Neural crest cell (in vitro differentiated cells): ENCODE measurements at regions not wholly inside any gene's neighbourhood (a gene's known extent, or its start where the extent isn't known, plus 50 kb on each side); places are given as distances from the start of the nearest gene placed in this dataset.

ENCODE experiments used
- DNase-seq: peaks from one replicate; pipeline ENCODE4 v3.0.0; 2021; ENCODE audit warnings: low read depth, mixed read lengths, low spot score
- H3K27ac Mint-ChIP-seq: one replicate; pipeline ENCODE4 v1.8.0; 2021; ENCODE audit warnings: mild to moderate bottlenecking, mixed read lengths; ENCODE audit not compliant: unreplicated experiment
- H3K27me3 Mint-ChIP-seq: 2 replicates; pipeline ENCODE4 v1.8.0; 2021; ENCODE audit warnings: low read depth, mild to moderate bottlenecking, mixed read lengths
- H3K36me3 Mint-ChIP-seq: 2 replicates; pipeline ENCODE4 v1.8.0; 2021; ENCODE audit warnings: low read depth, mild to moderate bottlenecking, mixed read lengths
- H3K4me1 Mint-ChIP-seq: 2 replicates; pipeline ENCODE4 v1.8.0; 2021; ENCODE audit warnings: mixed read lengths
- H3K4me3 Mint-ChIP-seq: one replicate; pipeline ENCODE4 v1.8.0; 2021; ENCODE audit warnings: mild to moderate bottlenecking, mixed read lengths
- H3K9me3 Mint-ChIP-seq: 2 replicates; pipeline ENCODE4 v1.8.0; 2021; ENCODE audit warnings: mixed read lengths
- TF ChIP-seq, protein P1 (sequence below): fragments of 200-600 bp; sonication (generic); conservative IDR thresholded peaks from 2 replicates; pipeline ENCODE4 v1.5.0; 2021; ENCODE audit warnings: antibody characterized with exemption, mild to moderate bottlenecking

DNA sequence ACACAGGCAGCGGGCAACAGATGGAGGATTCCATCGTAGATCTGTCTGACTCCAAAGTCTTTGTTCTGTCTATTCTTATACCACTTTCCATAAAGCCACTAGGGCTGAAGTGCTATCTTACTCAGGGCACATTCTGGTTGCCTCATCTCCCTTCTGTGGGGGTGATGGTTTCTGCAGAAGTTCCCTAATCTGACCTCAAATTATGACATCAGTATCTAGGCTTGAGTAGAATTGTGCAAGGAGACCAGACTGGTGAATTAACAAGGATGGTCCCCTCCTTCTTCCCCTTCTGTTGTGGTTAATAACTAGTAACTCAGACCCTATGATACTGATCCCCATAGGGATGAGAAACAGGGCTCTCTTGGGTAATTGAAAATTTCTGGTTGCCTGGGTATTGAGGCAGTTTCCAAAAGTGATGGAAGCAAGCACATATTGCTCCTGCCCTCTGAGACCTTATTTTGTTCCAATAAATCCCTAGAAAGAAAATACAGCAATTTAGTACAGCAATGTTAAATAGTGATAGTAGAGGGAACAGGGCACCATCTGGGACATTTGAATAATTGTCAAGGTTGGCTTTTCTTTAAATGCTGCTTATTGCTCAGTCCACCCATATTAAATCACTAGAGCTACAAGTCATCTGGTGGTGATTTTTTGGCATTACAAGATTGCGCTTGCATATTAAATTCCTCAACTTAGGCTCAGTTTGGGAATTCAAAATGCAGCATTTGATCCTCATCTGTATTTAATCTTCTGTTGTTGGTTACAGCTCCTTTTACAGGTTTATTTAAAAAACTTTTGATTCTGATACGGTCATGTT lies 57.3 kb upstream of the AP1S2 start:
- H3K4me1 Mint-ChIP-seq: peaks cover 40% of the 10 kb centered on the region
- no peak overlapping the region for H3K4me3 Mint-ChIP-seq
- no peak overlapping the region for H3K27ac Mint-ChIP-seq
- peaks cover 3% of the 10 kb centered on the region for H3K9me3 Mint-ChIP-seq
- TF ChIP-seq, protein P1, sequence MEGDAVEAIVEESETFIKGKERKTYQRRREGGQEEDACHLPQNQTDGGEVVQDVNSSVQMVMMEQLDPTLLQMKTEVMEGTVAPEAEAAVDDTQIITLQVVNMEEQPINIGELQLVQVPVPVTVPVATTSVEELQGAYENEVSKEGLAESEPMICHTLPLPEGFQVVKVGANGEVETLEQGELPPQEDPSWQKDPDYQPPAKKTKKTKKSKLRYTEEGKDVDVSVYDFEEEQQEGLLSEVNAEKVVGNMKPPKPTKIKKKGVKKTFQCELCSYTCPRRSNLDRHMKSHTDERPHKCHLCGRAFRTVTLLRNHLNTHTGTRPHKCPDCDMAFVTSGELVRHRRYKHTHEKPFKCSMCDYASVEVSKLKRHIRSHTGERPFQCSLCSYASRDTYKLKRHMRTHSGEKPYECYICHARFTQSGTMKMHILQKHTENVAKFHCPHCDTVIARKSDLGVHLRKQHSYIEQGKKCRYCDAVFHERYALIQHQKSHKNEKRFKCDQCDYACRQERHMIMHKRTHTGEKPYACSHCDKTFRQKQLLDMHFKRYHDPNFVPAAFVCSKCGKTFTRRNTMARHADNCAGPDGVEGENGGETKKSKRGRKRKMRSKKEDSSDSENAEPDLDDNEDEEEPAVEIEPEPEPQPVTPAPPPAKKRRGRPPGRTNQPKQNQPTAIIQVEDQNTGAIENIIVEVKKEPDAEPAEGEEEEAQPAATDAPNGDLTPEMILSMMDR: no peak
- no peaks in the 10 kb centered on the region for H3K36me3 Mint-ChIP-seq
- no peaks in the 10 kb centered on the region for H3K27me3 Mint-ChIP-seq
- DNase-seq: no peak

DNA sequence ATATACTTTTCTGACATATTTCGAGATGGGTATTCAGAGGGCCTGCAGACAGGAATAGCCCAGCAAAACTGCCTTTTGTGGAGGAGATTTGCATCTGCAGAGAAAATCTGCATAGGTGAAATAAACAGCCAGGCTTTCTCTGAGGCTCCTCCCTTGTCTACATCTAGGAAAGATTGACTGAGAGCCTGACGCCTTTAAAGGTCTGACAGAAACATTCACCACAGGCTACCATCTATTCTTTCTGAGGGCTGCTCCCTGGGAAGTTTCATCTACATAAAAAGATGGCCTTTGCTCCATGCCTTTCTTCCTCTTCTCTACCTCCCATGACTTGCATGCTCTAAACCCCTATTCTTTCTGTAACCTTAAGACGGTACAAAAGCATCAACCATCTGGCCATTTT lies 55.0 kb upstream of the AP1S2 start:
- Mint-ChIP-seq H3K9me3 (no peaks in the 10 kb centered on the region), H3K36me3 (no peaks in the 10 kb centered on the region), H3K4me1 (peaks cover 32% of the 10 kb centered on the region), H3K4me3 (peak overlapping the region; percentile 27), H3K27me3 (no peaks in the 10 kb centered on the region), H3K27ac (no peak overlapping the region)
- DNase-seq: no peak
- TF ChIP-seq, protein P1: no peak

DNA sequence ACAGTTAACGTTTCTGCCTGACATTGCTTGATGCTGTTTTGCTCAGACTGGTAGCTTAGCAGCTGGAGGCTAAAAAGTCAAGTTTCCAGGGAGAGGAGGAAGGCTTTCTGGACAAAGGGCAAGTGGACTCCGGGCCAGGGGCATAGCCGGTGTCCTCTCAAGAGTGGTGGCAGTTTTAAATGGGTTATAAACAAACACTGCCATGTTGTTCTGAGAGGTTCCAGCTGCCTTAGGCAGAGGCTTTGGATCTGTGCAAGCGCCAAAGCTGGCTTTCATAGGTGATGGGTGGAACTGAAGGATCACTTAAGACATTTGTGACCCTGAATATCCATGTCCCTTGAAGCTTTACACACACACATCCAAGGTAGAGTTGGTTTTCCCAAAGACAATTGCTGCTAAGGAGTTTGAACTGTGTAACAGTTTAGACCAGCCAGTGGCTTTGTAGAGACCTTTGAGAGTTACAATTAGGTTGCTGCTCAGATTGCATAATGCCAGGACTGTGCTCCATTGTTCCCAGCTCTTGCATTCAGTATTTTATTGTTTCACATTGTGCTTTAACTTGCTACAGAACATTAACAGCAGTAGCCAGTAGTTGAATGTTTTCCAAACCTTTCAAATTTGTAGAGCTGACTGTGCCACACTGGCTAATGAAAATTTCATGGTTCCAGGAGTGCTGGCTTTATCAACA lies 54.1 kb upstream of the AP1S2 start:
- Mint-ChIP-seq H3K4me3 (peak overlapping the region; percentile 47), H3K9me3 (no peaks in the 10 kb centered on the region), H3K27ac (peak overlapping the region; percentile 79), H3K27me3 (no peaks in the 10 kb centered on the region), H3K4me1 (peaks cover 32% of the 10 kb centered on the region), H3K36me3 (no peaks in the 10 kb centered on the region)
- TF ChIP-seq, protein P1: no peak
- DNase-seq: no peak

DNA sequence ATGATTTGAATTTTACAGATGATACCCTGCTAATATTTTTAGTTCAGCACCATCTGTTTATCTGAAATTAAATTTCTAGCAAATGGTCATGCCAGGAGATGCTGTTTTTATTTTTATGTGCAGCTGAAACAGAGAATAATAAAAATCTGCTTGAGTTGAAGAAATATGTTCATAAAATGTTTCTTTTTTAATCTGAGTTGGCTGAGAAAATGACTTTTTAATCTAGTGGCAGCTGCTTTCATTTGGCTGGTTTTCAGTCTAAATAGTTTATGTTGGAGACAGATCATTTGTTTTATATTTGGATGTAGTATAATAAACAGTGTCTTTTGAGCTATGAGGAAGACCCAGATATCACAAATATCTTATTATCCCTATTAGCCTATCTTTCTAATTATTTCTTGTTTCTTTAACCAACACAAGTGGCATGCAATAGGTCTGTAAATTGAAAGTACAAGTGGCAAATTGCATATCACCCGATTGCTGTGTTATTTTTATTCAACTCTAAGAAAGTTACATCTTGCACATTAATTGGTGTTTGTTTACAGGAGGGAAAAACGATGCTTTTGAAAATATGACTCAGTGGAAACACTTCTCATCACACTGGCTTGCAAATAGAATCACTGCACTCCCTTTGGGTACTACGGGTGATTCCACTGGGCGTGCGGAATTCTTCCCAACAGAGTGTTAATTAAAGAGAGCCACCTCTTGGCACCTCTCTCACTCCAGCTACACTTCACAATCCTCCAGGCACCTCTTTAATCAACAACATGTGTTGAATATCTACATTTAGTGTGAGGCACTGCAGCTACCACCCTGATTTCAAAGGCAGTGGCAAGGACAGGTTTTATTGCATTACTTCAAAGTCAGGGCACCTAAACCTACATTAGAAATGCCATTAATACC lies 51.7 kb upstream of the AP1S2 start:
- Mint-ChIP-seq H3K27me3 (no peaks in the 10 kb centered on the region), H3K4me1 (peaks cover 32% of the 10 kb centered on the region), H3K36me3 (peaks cover 3% of the 10 kb centered on the region), H3K9me3 (peaks cover 3% of the 10 kb centered on the region), H3K27ac (no peak overlapping the region), H3K4me3 (no peak overlapping the region)
- DNase-seq: no peak
- TF ChIP-seq, protein P1: no peak
